WTC11 (cell line): ENCODE measurements at regions not wholly inside any gene's neighbourhood (a gene's known extent, or its start where the extent isn't known, plus 50 kb on each side); places are given as distances from the start of the nearest gene placed in this dataset.

Source experiments
- ATAC-seq: fragments of 200-7000 bp; cut with Tn5 transposase; 2 replicates; pipeline ENCODE4 v1.10.0; 2021; ENCODE audit warnings: mild to moderate bottlenecking, moderate library complexity
- CTCF ChIA-PET: fragments of 300-600 bp; sonication (Branson Sonifier 250); formaldehyde crosslinking; loops from one replicate; lab custom pipeline; 2021; ENCODE audit warnings: antibody characterized with exemption; lab: Charles Lee
- POLR2A ChIA-PET: fragments of 350-600 bp; sonication (Branson Sonifier 250); formaldehyde crosslinking; loops from one replicate; lab custom pipeline; 2021; ENCODE audit warnings: antibody characterized with exemption; lab: Charles Lee
- DNase-seq: peaks from one replicate; pipeline ENCODE4 v3.0.0; 2021; ENCODE audit warnings: low spot score
- H3K27ac Mint-ChIP-seq: 2 replicates; pipeline ENCODE4 v1.8.0; 2021; ENCODE audit warnings: mixed read lengths
- H3K27me3 Mint-ChIP-seq: 2 replicates; pipeline ENCODE4 v1.8.0; 2021; ENCODE audit warnings: low read depth, mild to moderate bottlenecking, moderate library complexity, mixed read lengths
- H3K36me3 Mint-ChIP-seq: 2 replicates; pipeline ENCODE4 v1.8.0; 2021; ENCODE audit warnings: mixed read lengths
- H3K4me1 Mint-ChIP-seq: 2 replicates; pipeline ENCODE4 v1.8.0; 2022; ENCODE audit warnings: mixed read lengths
- H3K4me3 Mint-ChIP-seq: 2 replicates; pipeline ENCODE4 v1.8.0; 2021; ENCODE audit warnings: mild to moderate bottlenecking, moderate library complexity, mixed read lengths
- H3K9me3 Mint-ChIP-seq: 2 replicates; pipeline ENCODE4 v1.8.0; 2021; ENCODE audit warnings: mixed read lengths
- AFF4 ChIP-seq: sonication (generic); formaldehyde crosslinking; IDR thresholded peaks from 2 replicates; pipeline ENCODE4 v1.8.1; 2023; ENCODE audit warnings: mild to moderate bottlenecking, missing genetic modification reagents, borderline replicate concordance
- ATF6 ChIP-seq: sonication (generic); formaldehyde crosslinking; IDR thresholded peaks from 2 replicates; pipeline ENCODE4 v1.8.1; 2023; ENCODE audit warnings: mild to moderate bottlenecking, missing genetic modification reagents
- CDX4 ChIP-seq: fragments of 250-450 bp; sonication (Bioruptor Pico); IDR thresholded peaks from 2 replicates; pipeline ENCODE4 v1.9.0; 2021; ENCODE audit warnings: moderate library complexity, mild to moderate bottlenecking, inconsistent platforms, borderline replicate concordance
- FOXP4 ChIP-seq: sonication (generic); formaldehyde crosslinking; IDR thresholded peaks from 2 replicates; pipeline ENCODE4 v1.8.0; 2022; ENCODE audit warnings: mild to moderate bottlenecking, missing genetic modification reagents
- GTF2I ChIP-seq: fragments of 250-450 bp; sonication (Bioruptor Pico); conservative IDR thresholded peaks from 2 replicates; pipeline ENCODE4 v1.4.0; 2021; ENCODE audit warnings: mild to moderate bottlenecking
- HMGA2 ChIP-seq: fragments of 250-450 bp; sonication (Bioruptor Pico); IDR thresholded peaks from 2 replicates; pipeline ENCODE4 v1.4.0; 2021; ENCODE audit warnings: mild to moderate bottlenecking, moderate library complexity
- MAX ChIP-seq: sonication (generic); formaldehyde crosslinking; IDR thresholded peaks from 2 replicates; pipeline ENCODE4 v1.8.0; 2022; ENCODE audit warnings: mild to moderate bottlenecking, missing genetic modification reagents
- PRRX2 ChIP-seq: fragments of 250-450 bp; sonication (Bioruptor Pico); IDR thresholded peaks from 2 replicates; pipeline ENCODE4 v1.8.0; 2021; ENCODE audit warnings: mild to moderate bottlenecking
- ZNF138 ChIP-seq: sonication (generic); formaldehyde crosslinking; conservative IDR thresholded peaks from 2 replicates; pipeline ENCODE4 v1.8.1; 2022; ENCODE audit warnings: mild to moderate bottlenecking, moderate library complexity, missing genetic modification reagents
- ZNF219 ChIP-seq: sonication (generic); formaldehyde crosslinking; IDR thresholded peaks from 2 replicates; pipeline ENCODE4 v1.8.0; 2023; ENCODE audit warnings: missing genetic modification reagents, mild to moderate bottlenecking, borderline replicate concordance
- ZSCAN18 ChIP-seq: fragments of 250-450 bp; sonication (Bioruptor Pico); IDR thresholded peaks from 2 replicates; pipeline ENCODE4 v2.1.2; 2022; ENCODE audit warnings: mild to moderate bottlenecking, moderate library complexity
- TF ChIP-seq, protein P1 (sequence below): fragments of 250-450 bp; sonication (Bioruptor Pico); conservative IDR thresholded peaks from 2 replicates; pipeline ENCODE4 v1.9.0; 2021; ENCODE audit warnings: mild to moderate bottlenecking
- TF ChIP-seq, protein P2 (sequence below): sonication (generic); formaldehyde crosslinking; IDR thresholded peaks from 2 replicates; pipeline ENCODE4 v1.8.0; 2023; ENCODE audit warnings: missing genetic modification reagents

GRCh38 chr2:63764630-63765029 lies 77.1 kb upstream of the UGP2 start:
- H3K27me3 Mint-ChIP-seq = peaks cover 5% of the 10 kb centered on the region; the same call in 1 of the 2 replicates
- peaks cover 28% of the 10 kb centered on the region for H3K4me1 Mint-ChIP-seq
- POLR2A ChIA-PET = no interaction called here
- H3K9me3 Mint-ChIP-seq = peaks cover 32% of the 10 kb centered on the region
- ATAC-seq (peak; percentile 82), DNase-seq (no peak)
- no peak overlapping the region; the same call in 1 of the 2 replicates for H3K4me3 Mint-ChIP-seq
- TF ChIP-seq AFF4 (CRISPR knock-in tag) = no peak
- no peak for TF ChIP-seq FOXP4 (CRISPR knock-in tag)
- TF ChIP-seq MAX (CRISPR knock-in tag) = no peak
- no peak for TF ChIP-seq GTF2I (CRISPR knock-in tag)
- TF ChIP-seq ATF6 (CRISPR knock-in tag) = no peak
- no peak for TF ChIP-seq ZNF219 (CRISPR knock-in tag)
- no peak for TF ChIP-seq HMGA2 (CRISPR knock-in tag)
- TF ChIP-seq, protein P1, sequence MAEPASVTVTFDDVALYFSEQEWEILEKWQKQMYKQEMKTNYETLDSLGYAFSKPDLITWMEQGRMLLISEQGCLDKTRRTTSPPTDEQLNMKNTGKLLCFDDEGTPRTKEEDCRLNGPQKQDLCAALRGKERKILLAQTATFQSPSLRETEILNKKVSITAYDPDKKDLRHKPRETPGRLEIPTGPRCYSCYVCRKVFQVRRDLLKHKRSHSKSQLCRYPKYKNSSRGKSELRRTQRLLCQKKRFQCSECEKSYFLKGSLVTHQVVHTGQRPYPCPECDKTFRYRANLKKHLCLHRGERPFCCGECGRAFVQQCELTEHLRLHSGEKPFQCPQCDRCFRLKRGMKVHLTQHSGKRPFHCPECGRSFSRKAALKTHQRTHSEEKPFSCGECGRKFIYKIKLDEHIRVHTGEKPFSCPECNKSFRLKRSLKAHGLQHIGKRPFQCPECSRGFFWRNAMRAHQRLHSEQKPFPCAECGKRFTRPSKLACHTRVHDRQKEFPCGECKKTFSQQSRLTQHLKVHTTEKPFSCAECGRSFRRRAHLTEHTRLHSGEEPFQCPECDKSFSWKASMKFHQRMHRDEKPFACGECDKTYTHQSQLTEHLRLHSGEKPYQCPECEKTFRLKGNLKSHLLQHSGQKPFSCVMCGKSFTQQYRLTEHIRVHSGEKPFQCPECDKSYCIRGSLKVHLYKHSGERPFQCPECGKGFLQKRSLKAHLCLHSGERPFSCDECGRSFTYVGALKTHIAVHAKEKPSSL (CRISPR knock-in tag) = no peak
- TF ChIP-seq, protein P2, sequence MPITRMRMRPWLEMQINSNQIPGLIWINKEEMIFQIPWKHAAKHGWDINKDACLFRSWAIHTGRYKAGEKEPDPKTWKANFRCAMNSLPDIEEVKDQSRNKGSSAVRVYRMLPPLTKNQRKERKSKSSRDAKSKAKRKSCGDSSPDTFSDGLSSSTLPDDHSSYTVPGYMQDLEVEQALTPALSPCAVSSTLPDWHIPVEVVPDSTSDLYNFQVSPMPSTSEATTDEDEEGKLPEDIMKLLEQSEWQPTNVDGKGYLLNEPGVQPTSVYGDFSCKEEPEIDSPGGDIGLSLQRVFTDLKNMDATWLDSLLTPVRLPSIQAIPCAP (CRISPR knock-in tag) = no peak
- TF ChIP-seq CDX4 (CRISPR knock-in tag) = no peak
- CTCF ChIA-PET = interaction anchor here (1.0 to 2.3 kb wide), 2 partner anchors 65 to 77 kb away, joined by 3 to 9 read pairs; partner anchors contain the start of gene UGP2
- H3K27ac Mint-ChIP-seq = peak overlapping the region; percentile 89
- peaks cover 20% of the 10 kb centered on the region for H3K36me3 Mint-ChIP-seq

GRCh38 chr2:63765117-63765516 lies 76.6 kb upstream of the UGP2 start:
- H3K4me3 Mint-ChIP-seq = no peak overlapping the region; the same call in 1 of the 2 replicates
- ATAC-seq = peak; percentile 76
- TF ChIP-seq ZNF138 = no peak
- TF ChIP-seq PRRX2 (CRISPR knock-in tag) = no peak
- no peak for TF ChIP-seq ZSCAN18 (CRISPR knock-in tag)
- peaks cover 5% of the 10 kb centered on the region; the same call in 1 of the 2 replicates for H3K27me3 Mint-ChIP-seq
- H3K27ac Mint-ChIP-seq = peak overlapping the region; percentile 89
- peaks cover 32% of the 10 kb centered on the region for H3K9me3 Mint-ChIP-seq
- H3K36me3 Mint-ChIP-seq = peaks cover 20% of the 10 kb centered on the region
- CTCF ChIA-PET = interaction anchor here (0.8 to 2.3 kb wide), 6 partner anchors 8 to 81 kb away, joined by 3 to 9 read pairs (median 3); partner anchors contain the start of gene UGP2
- POLR2A ChIA-PET = interaction anchor here (1.1 kb wide), 1 partner anchor 15 kb away, joined by 3 read pairs; no protein-coding TSS in a partner anchor
- no peak for DNase-seq
- peaks cover 28% of the 10 kb centered on the region for H3K4me1 Mint-ChIP-seq
